ENCODE measurements at regions not wholly inside any gene's neighbourhood (a gene's known extent, or its start where the extent isn't known, plus 50 kb on each side); places are given as distances from the start of the nearest gene placed in this dataset.

GRCh38 chr7:12747687-12748306, 60.4 kb downstream of the ARL4A start:
- no peak for TF ChIP-seq POLR2A (IDR thresholded peaks at IDR 0.05)
- TF ChIP-seq CTCF (IDR thresholded peaks at IDR 0.05), result no peak

Measured in stomach (tissue), 4 donors.